Renal cortex interstitium (tissue), 11 donors: ENCODE measurements at regions not wholly inside any gene's neighbourhood (a gene's known extent, or its start where the extent isn't known, plus 50 kb on each side); places are given as distances from the start of the nearest gene placed in this dataset.
"Not testable (repeated sequence)": the region's sequence is repeated elsewhere in the genome, so short reads cannot be mapped to it uniquely, and the experiment has no call there.

Experiments
- DNase-seq, 11 donors: peaks; one replicate each; pipeline ENCODE4 v3.0.0-alpha.2; 2013; ENCODE audit warnings: low read depth in 9 of 11, low spot score in 4 of 11; ENCODE audit errors: extremely low read depth in 1 of 11

DNA sequence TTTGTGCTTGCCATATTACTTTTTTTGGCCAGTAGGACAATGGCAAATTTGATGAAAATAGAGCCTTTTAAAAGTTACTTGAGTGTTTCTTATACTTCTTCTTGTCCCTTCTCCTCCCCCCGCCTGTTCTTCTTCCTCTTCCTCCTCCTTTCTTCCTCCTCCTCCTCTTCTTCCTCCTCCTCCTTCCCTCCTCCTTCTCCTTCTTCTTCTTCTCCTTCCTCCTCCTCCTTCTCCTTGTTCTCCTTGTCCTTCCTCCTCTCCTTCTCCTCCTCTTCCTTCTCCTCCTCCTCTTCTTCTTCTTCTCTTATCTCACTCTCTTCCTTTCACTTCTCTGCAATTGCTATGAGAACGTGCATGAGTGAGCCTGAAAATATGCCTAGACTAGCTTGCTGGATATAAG, 466.2 kb upstream of the NR5A2 start:
- no peak for DNase-seq

DNA sequence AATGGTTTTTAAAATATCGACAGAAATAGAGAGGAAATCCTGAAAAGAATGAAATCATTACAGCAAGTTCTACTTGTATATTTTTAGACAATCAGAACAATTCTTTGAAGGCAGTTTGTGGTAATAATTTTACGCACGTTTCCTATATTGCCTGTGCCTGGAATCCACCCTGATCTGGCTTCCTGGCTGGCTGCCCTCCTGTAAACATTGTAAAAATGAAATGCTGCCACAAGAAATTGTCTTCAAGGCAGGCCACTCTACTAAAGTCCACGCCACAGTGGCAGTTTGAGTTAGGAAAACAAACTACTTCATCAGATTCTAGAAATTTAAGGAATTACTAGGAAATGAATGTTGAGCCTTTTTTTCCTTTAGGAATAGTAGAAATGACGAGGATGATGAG, 454.5 kb upstream of the NR5A2 start:
- DNase-seq, result no peak

DNA sequence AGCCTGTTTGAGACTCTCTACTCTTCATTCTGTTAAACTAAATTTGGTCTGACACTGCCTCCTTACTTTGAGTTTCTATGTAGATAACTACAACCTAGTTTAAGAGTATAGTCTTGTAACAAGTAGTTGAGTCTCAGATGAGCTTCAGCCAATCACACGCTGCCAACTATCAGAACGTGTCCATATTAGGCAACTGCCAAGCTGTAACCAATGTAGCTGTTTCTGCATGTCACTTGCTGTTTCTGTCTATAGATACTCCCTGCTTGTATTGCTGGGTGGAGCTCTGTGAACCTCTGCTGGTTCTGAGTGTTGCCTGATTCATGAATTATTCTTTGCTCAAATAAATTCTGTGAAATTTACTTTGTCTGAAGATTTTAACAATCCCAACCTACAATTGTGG, 452.6 kb upstream of the NR5A2 start:
- DNase-seq, result no peak

- DNase-seq, result no peak
These were observed 447.2 kb upstream of the NR5A2 start for GRCh38 chr1:199580300-199580699.

GRCh38 chr1:199585392-199585791, 442.1 kb upstream of the NR5A2 start:
- no peak for DNase-seq

DNA sequence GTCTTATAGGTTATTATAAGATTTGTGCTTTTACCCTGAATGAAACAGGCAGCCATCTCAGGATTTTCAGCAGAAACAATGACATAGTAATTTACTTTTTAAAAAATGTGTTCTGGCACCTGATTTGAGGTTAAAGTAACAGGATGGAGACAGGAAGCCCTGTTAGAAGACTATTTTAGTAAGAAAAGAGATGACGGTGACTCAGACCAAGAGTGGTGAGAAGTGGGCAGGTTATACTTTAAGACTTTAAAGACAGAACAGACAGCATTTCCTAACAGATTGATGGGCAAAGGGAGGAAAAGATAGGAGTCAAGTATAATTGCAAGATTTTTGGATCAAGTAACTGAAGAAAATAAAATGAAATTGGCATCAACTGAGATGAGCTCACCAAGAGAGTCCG, 436.8 kb upstream of the NR5A2 start:
- DNase-seq, result no peak

- DNase-seq, result no peak
These were observed 436.0 kb upstream of the NR5A2 start for GRCh38 chr1:199591468-199591867.

DNA sequence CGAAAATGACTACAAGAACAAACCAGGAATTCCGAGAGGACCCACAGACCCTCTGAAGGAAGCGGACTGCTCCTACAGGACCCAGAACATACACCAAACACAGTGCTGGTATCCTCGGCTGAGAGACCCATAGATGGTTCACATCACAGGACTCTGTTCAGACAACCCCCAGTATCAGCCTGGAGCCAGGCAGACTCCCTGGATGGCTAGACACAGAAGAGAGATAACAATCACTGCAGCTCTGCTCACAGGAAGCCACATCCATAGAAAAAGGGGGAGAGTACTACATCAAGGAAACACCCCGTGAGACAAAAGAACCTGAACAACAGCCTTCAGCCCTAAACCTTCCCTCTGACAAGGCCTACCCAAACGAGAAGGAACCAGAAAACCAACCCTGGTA, 434.0 kb upstream of the NR5A2 start:
- DNase-seq, result no peak

DNA sequence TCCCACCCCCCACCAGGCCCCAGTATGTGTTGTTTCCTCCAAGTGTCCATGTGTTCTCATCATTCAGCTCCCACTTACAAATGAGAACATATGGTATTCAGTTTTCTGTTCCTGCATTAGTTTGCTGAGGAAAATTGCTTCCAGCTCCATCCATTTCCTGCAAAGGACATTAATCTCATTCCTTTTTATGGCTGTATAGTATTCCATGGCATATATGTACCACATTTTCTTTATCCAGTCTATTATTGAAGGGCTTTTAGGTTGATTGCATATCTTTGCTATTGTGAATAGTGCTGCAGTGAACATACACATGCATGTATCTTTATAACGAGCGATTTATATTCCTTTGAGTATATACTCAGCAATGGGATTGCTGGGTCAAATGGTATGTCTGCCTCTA, 431.1 kb upstream of the NR5A2 start:
- not testable (repeated sequence) for DNase-seq

DNA sequence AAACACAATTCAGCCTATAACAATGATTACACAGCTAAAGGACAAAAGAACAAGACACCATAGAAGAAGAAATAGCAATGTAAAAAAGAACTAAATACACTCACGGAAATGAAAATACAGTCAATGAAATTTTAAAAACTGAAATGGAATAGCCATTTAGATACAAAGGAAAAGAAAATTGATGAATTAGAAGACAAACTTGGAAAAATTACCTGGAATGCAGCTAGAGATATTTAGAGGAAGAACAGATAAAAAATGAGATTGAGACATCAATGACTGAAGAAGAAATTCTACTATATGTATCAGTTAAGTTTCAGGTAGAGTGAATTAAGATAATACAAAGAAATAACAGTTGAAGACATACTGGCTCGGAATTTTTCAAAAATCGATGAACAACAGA, 430.4 kb upstream of the NR5A2 start:
- DNase-seq, result no peak

GRCh38 chr1:199608414-199608813, 419.1 kb upstream of the NR5A2 start:
- DNase-seq, result no peak

GRCh38 chr1:199612976-199613774, 414.3 kb upstream of the NR5A2 start:
- no peak for DNase-seq

GRCh38 chr1:199616947-199617346, 410.6 kb upstream of the NR5A2 start:
- DNase-seq, result no peak

GRCh38 chr1:199619223-199619622, 408.3 kb upstream of the NR5A2 start:
- DNase-seq, result no peak

DNA sequence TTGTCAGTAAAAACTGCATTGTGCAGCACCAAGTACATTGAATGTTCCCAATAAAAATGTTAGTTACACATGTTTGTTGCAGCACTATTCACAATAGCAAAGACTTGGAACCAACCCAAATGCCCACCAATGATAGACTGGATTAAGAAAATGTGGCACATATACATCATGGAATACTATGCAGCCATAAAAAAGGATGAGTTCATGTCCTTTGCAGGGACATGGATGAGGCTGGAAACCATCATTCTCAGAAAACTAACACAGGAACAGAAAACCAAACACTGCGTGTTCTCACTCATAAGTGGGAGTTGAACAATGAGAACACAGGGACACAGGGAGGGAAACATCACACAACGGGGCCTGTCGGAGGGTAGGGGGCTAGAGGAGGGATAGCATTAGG, 401.3 kb upstream of the NR5A2 start:
- DNase-seq, result not testable (repeated sequence)

DNA sequence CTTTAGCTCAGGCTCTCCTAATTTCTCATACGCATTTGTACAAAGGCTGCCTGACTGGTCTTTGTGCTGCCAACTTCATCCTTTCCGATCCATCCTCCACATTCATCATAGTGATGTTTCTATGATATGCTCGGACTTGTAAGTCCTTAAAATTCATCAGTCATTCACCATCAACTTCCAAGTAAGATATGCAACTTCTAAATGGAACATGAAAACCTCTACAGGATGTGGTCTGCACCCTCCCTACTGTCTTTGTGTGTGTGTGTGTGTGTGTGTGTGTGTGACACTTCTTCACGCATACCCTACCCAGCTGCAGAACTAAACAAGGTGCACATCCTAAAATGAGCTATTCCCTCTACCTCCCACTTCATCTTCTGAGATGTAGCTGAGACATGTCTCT, 397.9 kb upstream of the NR5A2 start:
- no peak for DNase-seq

DNA sequence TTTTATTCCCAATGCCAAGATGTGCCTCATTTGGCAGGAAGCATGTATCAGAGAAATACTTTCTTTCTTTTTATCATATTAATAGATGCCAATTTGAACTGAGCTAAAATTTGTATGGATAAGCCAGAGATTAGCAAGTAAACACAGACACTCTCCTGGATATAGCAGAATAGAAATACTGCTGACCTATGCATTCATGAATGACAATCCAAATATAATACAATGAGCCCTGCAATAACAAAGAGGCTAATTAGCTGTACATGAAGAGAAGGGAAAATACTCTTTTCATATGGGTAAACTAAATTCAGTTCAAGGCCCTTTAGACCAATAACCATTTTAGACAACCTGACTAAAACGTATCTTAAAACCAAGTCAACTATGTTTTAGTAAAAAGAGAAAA, 388.1 kb upstream of the NR5A2 start:
- no peak for DNase-seq

DNA sequence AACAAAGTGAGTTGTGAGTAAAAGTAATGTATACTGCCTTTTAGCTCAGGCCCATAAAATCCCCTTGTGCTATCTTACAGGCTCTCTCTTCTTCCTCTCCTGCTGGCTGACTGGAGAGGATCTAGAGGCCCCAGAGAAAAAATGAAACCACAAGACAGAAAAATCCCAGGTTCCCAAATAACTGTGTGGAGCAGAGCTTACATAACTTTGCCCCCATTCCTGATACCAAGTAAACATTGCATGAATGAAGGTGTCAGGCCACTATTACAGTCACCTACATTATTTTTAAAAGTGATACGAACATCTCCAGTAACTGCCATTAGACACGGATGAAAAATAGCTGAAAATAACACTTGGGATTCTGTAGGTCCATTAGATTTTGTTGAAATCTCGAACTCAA, 386.0 kb upstream of the NR5A2 start:
- no peak for DNase-seq

DNA sequence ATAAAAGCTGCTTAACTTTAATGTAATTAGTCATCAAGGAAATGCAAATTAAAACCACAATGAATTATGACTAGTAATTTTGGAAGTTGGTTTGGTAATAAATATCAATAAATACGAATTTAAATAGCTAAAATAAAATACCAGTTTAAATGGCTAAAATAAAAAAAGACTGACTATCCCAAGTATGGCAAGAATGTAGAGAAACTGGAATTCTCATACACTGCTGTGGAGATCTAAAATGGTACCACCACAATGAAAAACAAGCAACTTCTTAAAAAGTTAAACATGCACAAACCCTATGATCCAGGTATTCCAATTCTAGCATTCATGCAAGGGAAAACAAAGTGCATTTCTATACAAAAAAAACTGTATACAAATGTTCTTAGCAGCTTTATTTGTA, 382.6 kb upstream of the NR5A2 start:
- no peak for DNase-seq

GRCh38 chr1:199646761-199647160, 380.7 kb upstream of the NR5A2 start:
- no peak for DNase-seq

DNA sequence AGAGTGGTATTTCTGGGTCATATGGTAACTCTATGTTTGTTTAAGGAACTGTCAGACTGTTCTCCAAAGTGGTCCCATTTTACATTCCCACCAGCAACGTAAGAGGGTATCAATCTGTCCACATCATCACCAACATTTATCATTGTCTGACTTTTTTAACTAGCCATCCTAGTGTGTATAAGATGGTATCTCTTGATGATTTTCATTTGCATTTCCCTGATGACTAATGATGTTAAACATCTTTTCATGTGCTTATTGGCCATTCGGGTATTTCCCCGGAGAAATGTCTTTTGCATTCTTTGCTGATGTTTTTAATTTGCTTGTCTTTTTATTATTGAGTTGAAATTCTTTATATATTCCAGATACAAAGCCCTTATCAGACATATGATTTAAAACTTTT, 370.1 kb upstream of the NR5A2 start:
- DNase-seq, result no peak
